NCI-H774 (cell line): ENCODE measurements at regions not wholly inside any gene's neighbourhood (a gene's known extent, or its start where the extent isn't known, plus 50 kb on each side); places are given as distances from the start of the nearest gene placed in this dataset.
"Not testable (repeated sequence)": the region's sequence is repeated elsewhere in the genome, so short reads cannot be mapped to it uniquely, and the experiment has no call there.

Experiments used
- DNase-seq: peaks from one replicate; lab custom pipeline; 2025; lab: John Stamatoyannopoulos, UW

GRCh38 chr6:40152196-40152595 lies 217.9 kb upstream of the MOCS1 start:
- no peak for DNase-seq

GRCh38 chr6:40148882-40149573 lies 214.8 kb upstream of the MOCS1 start:
- no peak for DNase-seq

GRCh38 chr6:40146902-40147301 lies 212.6 kb upstream of the MOCS1 start:
- no peak for DNase-seq

GRCh38 chr6:40139447-40139846 lies 205.2 kb upstream of the MOCS1 start:
- no peak for DNase-seq

GRCh38 chr6:40138273-40138720 lies 204.0 kb upstream of the MOCS1 start:
- no peak for DNase-seq

GRCh38 chr6:40135491-40136072 lies 201.3 kb upstream of the MOCS1 start:
- DNase-seq: no peak

- not testable (repeated sequence) for DNase-seq
Observed at GRCh38 chr6:40133981-40134380, 199.7 kb upstream of the MOCS1 start.

- no peak for DNase-seq
Observed at GRCh38 chr6:40131675-40132074, 197.4 kb upstream of the MOCS1 start.

GRCh38 chr6:40128127-40128526 lies 193.9 kb upstream of the MOCS1 start:
- no peak for DNase-seq

GRCh38 chr6:40125680-40126394 lies 191.6 kb upstream of the MOCS1 start:
- no peak for DNase-seq

GRCh38 chr6:40124924-40125323 lies 190.7 kb upstream of the MOCS1 start:
- DNase-seq: no peak

- DNase-seq: no peak
Observed at GRCh38 chr6:40116832-40117231, 182.6 kb upstream of the MOCS1 start.

- DNase-seq: no peak
Observed at GRCh38 chr6:40112350-40112749, 178.1 kb upstream of the MOCS1 start.

- no peak for DNase-seq
Observed at GRCh38 chr6:40108736-40109135, 174.5 kb upstream of the MOCS1 start.

- DNase-seq: no peak
Observed at GRCh38 chr6:40106840-40107239, 172.6 kb upstream of the MOCS1 start.

GRCh38 chr6:40098774-40099173 lies 164.5 kb upstream of the MOCS1 start:
- DNase-seq: no peak

- DNase-seq: no peak
Observed at GRCh38 chr6:40097590-40097989, 163.3 kb upstream of the MOCS1 start.

- no peak for DNase-seq
Observed at GRCh38 chr6:40083141-40083920, 149.1 kb upstream of the MOCS1 start.

GRCh38 chr6:40082278-40083043 lies 148.2 kb upstream of the MOCS1 start:
- DNase-seq: no peak

GRCh38 chr6:40077736-40078135 lies 143.5 kb upstream of the MOCS1 start:
- no peak for DNase-seq

GRCh38 chr6:40077315-40077714 lies 143.1 kb upstream of the MOCS1 start:
- no peak for DNase-seq
